Neural progenitor cell (in vitro differentiated cells): ENCODE measurements at regions not wholly inside any gene's neighbourhood (a gene's known extent, or its start where the extent isn't known, plus 50 kb on each side); places are given as distances from the start of the nearest gene placed in this dataset.

Source experiments
- DNase-seq: peaks from one replicate; pipeline ENCODE4 v3.0.0-alpha.2; 2016; ENCODE audit warnings: low spot score
- H2AFZ ChIP-seq: fragments of 200-600 bp; sonication (generic); replicated peaks from 2 replicates; pipeline ENCODE4 v1.6.1; 2016; ENCODE audit warnings: antibody characterized with exemption
- H3F3A ChIP-seq: fragments of 200-600 bp; sonication (generic); 2 replicates; pipeline ENCODE4 v1.6.1; 2016; ENCODE audit warnings: antibody characterized with exemption, low read depth
- H3K27ac ChIP-seq: fragments of 200-600 bp; sonication (generic); 2 replicates; pipeline ENCODE4 v1.5.1; 2016; ENCODE audit warnings: mild to moderate bottlenecking
- H3K27me3 ChIP-seq: fragments of 200-600 bp; sonication (generic); 2 replicates; pipeline ENCODE4 v1.6.1; 2016; ENCODE audit warnings: mild to moderate bottlenecking, moderate library complexity
- H3K36me3 ChIP-seq: fragments of 200-600 bp; sonication (generic); 2 replicates; pipeline ENCODE4 v1.5.1; 2016
- H3K4me1 ChIP-seq: fragments of 200-600 bp; sonication (generic); 2 replicates; pipeline ENCODE4 v1.6.1; 2016; ENCODE audit warnings: mixed run types
- H3K4me2 ChIP-seq: fragments of 200-600 bp; sonication (generic); 2 replicates; pipeline ENCODE4 v1.6.1; 2016
- H3K4me3 ChIP-seq: fragments of 200-600 bp; sonication (generic); 2 replicates; pipeline ENCODE4 v1.5.1; 2016
- H3K79me2 ChIP-seq: fragments of 200-600 bp; sonication (generic); 2 replicates; pipeline ENCODE4 v1.6.1; 2016; ENCODE audit warnings: low read depth
- H3K9ac ChIP-seq: fragments of 200-600 bp; sonication (generic); 2 replicates; pipeline ENCODE4 v1.6.1; 2016
- H3K9me3 ChIP-seq: fragments of 200-600 bp; sonication (generic); 2 replicates; pipeline ENCODE4 v1.5.1; 2016; ENCODE audit warnings: low read depth
- H4K20me1 ChIP-seq: fragments of 200-600 bp; sonication (generic); 2 replicates; pipeline ENCODE4 v1.6.1; 2016; ENCODE audit warnings: low read depth
- H3K27ac Mint-ChIP-seq: 3 replicates; pipeline ENCODE4 v1.8.0; 2021; ENCODE audit warnings: mixed read lengths
- H3K27me3 Mint-ChIP-seq: 2 replicates; pipeline ENCODE4 v1.8.0; 2022; ENCODE audit warnings: low read depth, mild to moderate bottlenecking, inconsistent platforms, moderate library complexity, mixed read lengths; ENCODE audit not compliant: insufficient read depth
- H3K36me3 Mint-ChIP-seq: 3 replicates; pipeline ENCODE4 v1.8.0; 2021; ENCODE audit warnings: mixed read lengths
- H3K4me1 Mint-ChIP-seq: 3 replicates; pipeline ENCODE4 v1.8.0; 2021; ENCODE audit warnings: mixed read lengths
- H3K4me3 Mint-ChIP-seq: 3 replicates; pipeline ENCODE4 v1.8.0; 2021; ENCODE audit warnings: mild to moderate bottlenecking, moderate library complexity, mixed read lengths
- H3K9me3 Mint-ChIP-seq: 3 replicates; pipeline ENCODE4 v1.8.0; 2020; ENCODE audit warnings: mixed read lengths
- EZH2 ChIP-seq: fragments of 200-600 bp; sonication (generic); IDR thresholded peaks from 2 replicates; pipeline ENCODE4 v1.6.1; 2017; ENCODE audit warnings: antibody characterized with exemption, mild to moderate bottlenecking, moderate library complexity
- EZH2phosphoT487 ChIP-seq: fragments of 200-600 bp; sonication (generic); IDR thresholded peaks from 2 replicates; pipeline ENCODE4 v1.6.1; 2017; ENCODE audit warnings: antibody characterized with exemption
- TF ChIP-seq, protein P1 (sequence below): fragments of 200-600 bp; sonication (generic); IDR thresholded peaks from 2 replicates; pipeline ENCODE4 v1.5.1; 2017; ENCODE audit warnings: antibody characterized with exemption, mild to moderate bottlenecking

GRCh38 chr2:236733156-236733555 lies 163.5 kb downstream of the ACKR3 start:
- Histone ChIP-seq H3K27me3 (no peaks in the 10 kb centered on the region), H3K27ac (no peak overlapping the region), H4K20me1 (no peaks in the 10 kb centered on the region), H3K79me2 (no peaks in the 10 kb centered on the region), H2AFZ (no peak overlapping the region), H3K9me3 (no peaks in the 10 kb centered on the region), H3K9ac (no peak overlapping the region), H3K36me3 (no peaks in the 10 kb centered on the region), H3K4me3 (no peak overlapping the region), H3K4me2 (no peak overlapping the region), H3K4me1 (peaks cover 16% of the 10 kb centered on the region), H3F3A (no peaks in the 10 kb centered on the region)
- Mint-ChIP-seq H3K27me3 (no peaks in the 10 kb centered on the region), H3K9me3 (no peaks in the 10 kb centered on the region), H3K4me3 (no peak overlapping the region), H3K36me3 (no peaks in the 10 kb centered on the region), H3K4me1 (peaks cover 38% of the 10 kb centered on the region), H3K27ac (no peak overlapping the region)
- DNase-seq = no peak
- TF ChIP-seq, protein P1, sequence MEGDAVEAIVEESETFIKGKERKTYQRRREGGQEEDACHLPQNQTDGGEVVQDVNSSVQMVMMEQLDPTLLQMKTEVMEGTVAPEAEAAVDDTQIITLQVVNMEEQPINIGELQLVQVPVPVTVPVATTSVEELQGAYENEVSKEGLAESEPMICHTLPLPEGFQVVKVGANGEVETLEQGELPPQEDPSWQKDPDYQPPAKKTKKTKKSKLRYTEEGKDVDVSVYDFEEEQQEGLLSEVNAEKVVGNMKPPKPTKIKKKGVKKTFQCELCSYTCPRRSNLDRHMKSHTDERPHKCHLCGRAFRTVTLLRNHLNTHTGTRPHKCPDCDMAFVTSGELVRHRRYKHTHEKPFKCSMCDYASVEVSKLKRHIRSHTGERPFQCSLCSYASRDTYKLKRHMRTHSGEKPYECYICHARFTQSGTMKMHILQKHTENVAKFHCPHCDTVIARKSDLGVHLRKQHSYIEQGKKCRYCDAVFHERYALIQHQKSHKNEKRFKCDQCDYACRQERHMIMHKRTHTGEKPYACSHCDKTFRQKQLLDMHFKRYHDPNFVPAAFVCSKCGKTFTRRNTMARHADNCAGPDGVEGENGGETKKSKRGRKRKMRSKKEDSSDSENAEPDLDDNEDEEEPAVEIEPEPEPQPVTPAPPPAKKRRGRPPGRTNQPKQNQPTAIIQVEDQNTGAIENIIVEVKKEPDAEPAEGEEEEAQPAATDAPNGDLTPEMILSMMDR = no peak
- no peak for TF ChIP-seq EZH2phosphoT487
- TF ChIP-seq EZH2 = no peak

DNA sequence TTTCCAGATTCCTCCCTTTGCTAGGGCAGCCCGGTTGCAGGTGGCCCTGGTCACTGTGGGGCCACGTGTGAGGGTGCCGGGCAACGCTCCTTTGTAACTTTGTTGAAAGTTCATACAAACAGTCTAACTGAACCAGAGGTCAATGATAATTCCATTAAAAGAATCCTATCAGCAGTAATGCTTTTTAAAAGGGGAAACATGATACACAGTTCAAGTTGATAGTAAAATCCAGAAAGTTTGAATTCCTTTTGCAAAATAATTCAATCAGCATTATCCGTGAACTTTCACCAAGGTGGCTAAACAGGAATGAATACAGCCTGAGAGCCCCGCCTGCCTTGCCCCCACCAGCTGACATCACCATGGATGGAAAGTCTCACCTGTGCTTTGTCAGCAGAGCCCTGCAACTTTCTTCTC lies 166.2 kb downstream of the ACKR3 start:
- Histone ChIP-seq H3K9ac (no peak overlapping the region), H3K4me3 (no peak overlapping the region), H3K4me2 (no peak overlapping the region), H4K20me1 (no peaks in the 10 kb centered on the region), H3K27me3 (no peaks in the 10 kb centered on the region), H3K4me1 (peaks cover 11% of the 10 kb centered on the region), H3K36me3 (no peaks in the 10 kb centered on the region), H2AFZ (no peak overlapping the region), H3F3A (no peaks in the 10 kb centered on the region), H3K79me2 (no peaks in the 10 kb centered on the region), H3K27ac (no peak overlapping the region), H3K9me3 (no peaks in the 10 kb centered on the region)
- TF ChIP-seq, protein P1 = no peak
- TF ChIP-seq EZH2phosphoT487 (no peak), EZH2 (no peak)
- Mint-ChIP-seq H3K27me3 (no peaks in the 10 kb centered on the region), H3K36me3 (no peaks in the 10 kb centered on the region), H3K4me1 (peaks cover 28% of the 10 kb centered on the region), H3K9me3 (no peaks in the 10 kb centered on the region), H3K27ac (no peak overlapping the region), H3K4me3 (no peak overlapping the region)
- DNase-seq = no peak

DNA sequence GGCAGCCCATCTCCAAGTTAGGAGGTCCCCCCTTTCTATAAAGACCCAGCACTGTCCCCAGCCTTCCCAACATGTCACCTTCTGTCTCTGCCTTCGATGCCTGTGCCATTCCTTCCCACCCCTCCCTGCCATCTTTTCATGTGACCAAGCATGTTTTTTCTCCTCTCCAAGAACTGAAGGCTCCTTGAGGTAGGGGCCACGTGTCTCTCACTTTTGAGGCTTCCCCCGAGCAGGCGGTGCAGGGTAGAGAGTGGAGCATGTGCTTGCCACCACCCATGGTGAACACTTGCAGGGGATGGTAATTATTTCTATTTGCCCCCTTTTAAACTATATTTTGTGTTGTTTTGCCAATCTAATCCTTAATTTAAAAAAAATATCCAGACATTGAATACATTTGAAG lies 168.4 kb downstream of the ACKR3 start:
- no peak overlapping the region for H3K9ac ChIP-seq
- H2AFZ ChIP-seq = no peak overlapping the region
- Mint-ChIP-seq H3K4me3 (no peak overlapping the region), H3K27me3 (peaks cover 3% of the 10 kb centered on the region), H3K27ac (no peak overlapping the region), H3K4me1 (peaks cover 17% of the 10 kb centered on the region), H3K9me3 (no peaks in the 10 kb centered on the region), H3K36me3 (no peaks in the 10 kb centered on the region)
- H3K36me3 ChIP-seq = no peaks in the 10 kb centered on the region
- no peaks in the 10 kb centered on the region for H4K20me1 ChIP-seq
- H3K27me3 ChIP-seq = no peaks in the 10 kb centered on the region
- TF ChIP-seq, protein P1 = no peak
- TF ChIP-seq EZH2 = no peak
- no peak for TF ChIP-seq EZH2phosphoT487
- H3K79me2 ChIP-seq = no peaks in the 10 kb centered on the region
- H3F3A ChIP-seq = no peaks in the 10 kb centered on the region
- H3K4me2 ChIP-seq = no peak overlapping the region
- H3K4me3 ChIP-seq = no peak overlapping the region
- H3K27ac ChIP-seq = no peak overlapping the region
- H3K9me3 ChIP-seq = no peaks in the 10 kb centered on the region
- no peak for DNase-seq
- peaks cover 11% of the 10 kb centered on the region for H3K4me1 ChIP-seq

GRCh38 chr2:236738896-236739295 lies 169.3 kb downstream of the ACKR3 start:
- no peak overlapping the region for H2AFZ ChIP-seq
- TF ChIP-seq EZH2 (no peak), EZH2phosphoT487 (no peak)
- no peaks in the 10 kb centered on the region for H4K20me1 ChIP-seq
- H3K36me3 Mint-ChIP-seq = no peaks in the 10 kb centered on the region
- no peaks in the 10 kb centered on the region for H3K9me3 Mint-ChIP-seq
- no peak overlapping the region for H3K27ac Mint-ChIP-seq
- H3K9me3 ChIP-seq = no peaks in the 10 kb centered on the region
- peaks cover 18% of the 10 kb centered on the region for H3K4me1 Mint-ChIP-seq
- H3K4me1 ChIP-seq = peaks cover 11% of the 10 kb centered on the region
- H3K4me2 ChIP-seq = no peak overlapping the region
- H3K27ac ChIP-seq = no peak overlapping the region
- no peaks in the 10 kb centered on the region for H3K79me2 ChIP-seq
- H3K36me3 ChIP-seq = no peaks in the 10 kb centered on the region
- no peaks in the 10 kb centered on the region for H3F3A ChIP-seq
- peaks cover 3% of the 10 kb centered on the region for H3K27me3 Mint-ChIP-seq
- no peak overlapping the region for H3K9ac ChIP-seq
- no peak for DNase-seq
- H3K27me3 ChIP-seq = no peaks in the 10 kb centered on the region
- H3K4me3 Mint-ChIP-seq = no peak overlapping the region
- H3K4me3 ChIP-seq = no peak overlapping the region
